Embryonic facial prominence (tissue), 1 donor: ENCODE measurements at regions not wholly inside any gene's neighbourhood (a gene's known extent, or its start where the extent isn't known, plus 50 kb on each side); places are given as distances from the start of the nearest gene placed in this dataset.

Experiments used
- DNase-seq: peaks from one replicate; pipeline ENCODE4 v3.0.0-alpha.2; 2016; ENCODE audit errors: extremely low spot score

- no peak for DNase-seq
Measured at GRCh38 chr13:33891196-33891742, 73.3 kb downstream of the RFC3 start.

DNA sequence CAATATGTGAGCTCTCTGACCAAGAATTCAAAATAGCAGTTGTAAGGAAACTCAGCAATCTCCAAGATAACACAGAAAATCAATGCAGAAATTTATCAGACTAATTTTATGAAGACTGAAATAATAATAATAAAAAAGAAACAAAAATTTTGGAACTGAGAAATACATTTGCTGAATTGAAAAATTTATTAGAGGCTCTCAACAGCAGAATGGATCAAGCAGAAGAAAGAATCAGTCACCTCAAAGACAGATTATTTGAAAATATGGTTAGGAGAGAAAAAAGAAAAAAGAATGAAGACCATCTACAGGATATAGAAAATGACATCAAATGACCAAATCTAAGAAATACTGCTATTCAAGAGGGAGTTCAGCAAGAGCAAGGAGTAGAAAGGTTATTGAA, 75.6 kb downstream of the RFC3 start:
- no peak for DNase-seq

DNA sequence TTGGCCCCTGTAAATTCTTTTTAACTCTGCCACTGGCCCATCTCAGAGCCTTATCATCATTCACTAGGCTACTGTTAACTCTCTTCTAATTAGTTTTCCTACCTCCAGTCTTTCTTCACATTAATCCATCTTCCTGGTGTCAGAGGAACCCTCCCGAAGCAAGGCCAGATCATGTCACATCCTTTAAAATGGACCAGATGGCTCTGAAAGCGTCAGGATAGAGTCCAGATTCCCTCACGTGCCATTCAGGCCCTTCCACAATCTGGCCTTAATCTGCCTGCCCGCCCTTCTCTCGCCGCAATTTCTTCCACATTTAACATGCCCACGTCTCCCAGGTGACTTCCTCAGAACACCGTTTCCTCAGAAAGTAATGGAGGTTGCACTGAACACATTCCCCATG, 86.5 kb downstream of the RFC3 start:
- DNase-seq: no peak

DNA sequence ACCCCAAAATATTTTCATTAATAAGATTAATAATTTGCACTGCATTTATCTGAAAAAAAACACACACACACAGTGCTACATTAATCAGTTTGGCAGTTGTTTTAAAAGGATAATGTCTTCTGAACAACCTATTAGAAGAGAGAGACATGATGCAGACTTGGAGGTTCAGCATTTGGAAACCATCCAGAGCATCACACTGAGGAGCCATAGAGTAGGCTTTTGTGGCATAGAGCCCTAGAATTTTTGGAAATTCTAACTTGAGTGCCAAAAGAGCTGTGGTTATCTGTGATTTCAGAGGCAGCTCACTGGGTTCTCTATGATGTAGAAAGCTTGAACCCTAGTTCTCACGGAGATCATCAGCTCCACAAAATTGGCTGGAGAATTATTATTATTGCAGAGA, 90.2 kb downstream of the RFC3 start:
- no peak for DNase-seq

GRCh38 chr13:33910255-33910654, 92.3 kb downstream of the RFC3 start:
- no peak for DNase-seq

GRCh38 chr13:33911521-33911920, 93.6 kb downstream of the RFC3 start:
- no peak for DNase-seq

GRCh38 chr13:33913829-33914228, 95.9 kb downstream of the RFC3 start:
- DNase-seq: no peak

DNA sequence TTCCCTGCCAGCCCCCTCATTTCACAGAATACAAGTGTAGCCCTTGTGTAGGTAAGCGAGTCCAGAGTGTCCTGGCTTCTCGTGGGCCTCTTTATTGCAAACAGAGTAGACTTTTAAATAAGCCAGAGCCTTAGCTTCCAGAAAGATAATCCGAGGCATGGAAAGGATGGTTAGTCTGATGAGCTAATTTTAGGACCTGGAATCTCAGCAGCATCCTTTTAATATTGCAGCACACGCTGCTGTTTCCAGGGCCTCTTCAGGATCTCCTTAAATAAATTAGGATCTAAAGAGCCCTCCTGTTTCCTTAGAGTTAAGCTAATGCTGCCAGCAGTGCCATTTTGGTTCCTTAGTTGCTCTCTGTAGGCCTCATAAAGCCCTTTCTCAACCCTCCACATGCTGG, 99.2 kb downstream of the RFC3 start:
- no peak for DNase-seq

GRCh38 chr13:33918199-33918932, 100.4 kb downstream of the RFC3 start:
- peak; percentile 46 for DNase-seq

DNA sequence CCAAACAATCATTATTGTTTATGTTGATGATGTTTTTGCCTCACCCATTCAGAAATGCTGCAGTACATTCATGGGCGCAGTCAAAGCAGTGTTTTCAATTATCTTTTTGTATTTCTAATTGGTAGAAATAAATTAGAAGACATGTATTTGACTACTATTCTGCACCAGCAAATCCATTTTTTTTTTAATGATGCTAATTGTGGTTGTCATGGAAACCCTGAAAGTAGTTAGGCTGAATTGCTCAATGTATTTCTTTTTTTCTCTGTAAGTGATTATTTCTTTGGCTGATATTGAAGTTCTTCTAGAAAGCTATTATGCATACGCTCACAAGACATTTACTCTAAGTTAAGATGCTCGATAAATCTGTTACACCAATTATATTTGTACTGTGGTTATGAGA, 101.2 kb downstream of the RFC3 start:
- DNase-seq: no peak

- no peak for DNase-seq
Measured at GRCh38 chr13:33925563-33925962, 107.6 kb downstream of the RFC3 start.

GRCh38 chr13:33927315-33927714, 109.4 kb downstream of the RFC3 start:
- DNase-seq: no peak

DNA sequence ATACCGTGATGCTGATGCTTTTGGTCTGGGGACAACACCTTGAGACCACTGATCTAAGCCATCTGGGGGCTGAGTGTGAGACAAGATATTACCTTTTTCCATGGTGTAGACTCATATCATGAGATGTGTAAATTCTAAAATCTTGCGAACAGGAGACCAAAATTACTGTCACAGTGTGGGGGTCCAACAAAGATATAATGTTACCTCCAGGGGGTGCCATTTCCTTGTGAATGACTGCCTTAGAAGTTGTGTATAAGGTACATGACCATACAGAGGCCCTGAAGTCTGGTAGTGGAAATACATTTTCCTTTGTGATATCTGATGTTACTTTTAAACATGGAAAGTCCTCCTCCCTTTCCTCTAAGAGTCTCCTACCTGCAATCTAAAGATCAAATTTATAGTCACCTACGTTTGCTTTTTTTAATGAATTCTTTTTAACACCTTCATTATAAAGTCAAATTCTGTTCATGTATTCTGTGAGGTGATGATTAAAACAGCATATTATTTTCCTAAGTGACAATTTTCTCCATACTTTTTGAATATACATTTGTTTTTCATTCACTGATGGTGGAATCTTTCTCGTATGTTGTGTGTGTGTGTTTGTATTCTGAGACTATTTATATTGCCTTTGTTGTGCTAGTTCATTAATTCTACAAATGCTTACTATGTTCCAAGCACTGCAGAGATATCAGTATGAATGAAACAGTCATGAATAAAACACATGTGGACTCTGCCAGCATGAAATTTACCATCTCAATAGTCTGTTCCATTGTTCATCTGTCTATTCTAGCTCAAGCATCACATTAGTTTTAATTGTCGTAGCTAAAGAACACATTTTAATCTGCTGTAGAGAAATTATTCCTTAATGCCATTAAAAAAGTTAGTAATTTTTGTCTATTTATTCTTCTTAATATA, 113.7 kb downstream of the RFC3 start:
- DNase-seq: no peak

DNA sequence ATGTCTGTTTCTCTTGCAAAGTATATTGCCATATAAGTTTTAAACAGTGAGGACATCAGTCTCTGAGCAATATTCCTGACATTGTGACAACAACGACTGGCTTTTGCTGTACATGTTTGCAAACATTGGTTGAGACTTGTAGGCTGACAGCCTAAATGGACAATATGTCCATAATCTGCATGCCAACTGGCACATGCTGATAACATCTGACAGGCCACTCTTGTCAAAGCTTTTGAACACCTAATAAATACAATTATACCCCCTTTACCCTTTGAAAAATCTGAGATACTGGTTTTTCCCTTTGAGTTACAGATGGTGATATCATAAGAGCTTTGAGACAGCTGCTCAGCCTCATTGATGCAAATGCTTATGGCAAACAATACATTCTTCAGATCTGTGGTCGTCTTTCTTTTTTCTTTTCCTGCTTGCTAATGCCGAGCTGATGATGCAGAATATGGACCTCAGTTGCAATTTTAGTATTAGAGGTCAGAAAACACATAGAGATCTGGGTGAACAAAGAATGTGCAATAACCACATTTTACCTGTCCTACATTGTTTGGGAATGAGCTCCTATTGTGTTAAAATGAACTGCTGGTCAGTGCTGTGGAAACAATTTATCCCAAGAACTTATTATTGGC, 114.9 kb downstream of the RFC3 start:
- DNase-seq: no peak

GRCh38 chr13:33933810-33934209, 115.9 kb downstream of the RFC3 start:
- no peak for DNase-seq

DNA sequence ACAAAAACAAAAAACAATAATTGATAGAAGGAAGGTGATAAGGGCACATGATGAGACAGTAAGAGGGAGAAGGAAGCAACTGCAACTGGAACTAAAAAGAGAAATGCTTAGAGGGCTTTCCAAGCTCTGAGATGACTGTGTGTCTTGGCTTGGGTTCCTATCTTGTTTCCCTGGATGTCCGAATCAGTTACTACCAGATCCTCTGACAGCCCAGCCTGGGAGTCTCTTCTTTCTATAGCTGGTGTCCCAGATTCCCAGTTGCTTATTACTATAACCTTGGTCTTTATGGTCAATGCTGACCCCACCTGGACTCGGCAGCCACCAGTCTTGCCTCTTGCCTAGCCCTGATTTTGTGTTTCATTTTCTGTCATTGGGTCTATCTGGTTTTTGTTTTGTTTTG, 116.4 kb downstream of the RFC3 start:
- no peak for DNase-seq

GRCh38 chr13:33934951-33935371, 117.0 kb downstream of the RFC3 start:
- DNase-seq: peak; percentile 44

GRCh38 chr13:33935969-33936368, 118.0 kb downstream of the RFC3 start:
- DNase-seq: no peak

GRCh38 chr13:33937373-33938098, 119.6 kb downstream of the RFC3 start:
- no peak for DNase-seq

DNA sequence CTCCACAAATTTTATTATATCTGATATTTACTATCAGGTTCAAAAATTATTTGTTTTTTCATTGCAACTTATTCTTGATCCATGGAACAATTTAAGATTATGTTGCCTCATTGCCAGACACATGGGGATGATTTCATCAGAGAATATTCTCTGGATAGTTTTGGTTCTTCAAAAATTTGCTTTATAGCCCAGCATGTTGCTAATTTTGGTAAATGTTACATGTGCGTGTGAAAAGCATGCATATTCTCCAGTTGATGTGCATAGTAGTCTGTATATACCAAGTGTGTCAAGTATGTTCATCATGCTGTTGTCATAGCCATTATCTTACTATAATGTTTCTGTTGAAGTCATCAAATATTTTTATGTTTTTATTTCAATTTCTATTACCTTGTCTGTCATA, 122.3 kb downstream of the RFC3 start:
- DNase-seq: no peak

GRCh38 chr13:33940898-33941297, 122.9 kb downstream of the RFC3 start:
- no peak for DNase-seq

- DNase-seq: no peak
Measured at GRCh38 chr13:33945477-33945876, 127.5 kb downstream of the RFC3 start.
